ENCODE measurements at regions not wholly inside any gene's neighbourhood (a gene's known extent, or its start where the extent isn't known, plus 50 kb on each side); places are given as distances from the start of the nearest gene placed in this dataset.

DNA sequence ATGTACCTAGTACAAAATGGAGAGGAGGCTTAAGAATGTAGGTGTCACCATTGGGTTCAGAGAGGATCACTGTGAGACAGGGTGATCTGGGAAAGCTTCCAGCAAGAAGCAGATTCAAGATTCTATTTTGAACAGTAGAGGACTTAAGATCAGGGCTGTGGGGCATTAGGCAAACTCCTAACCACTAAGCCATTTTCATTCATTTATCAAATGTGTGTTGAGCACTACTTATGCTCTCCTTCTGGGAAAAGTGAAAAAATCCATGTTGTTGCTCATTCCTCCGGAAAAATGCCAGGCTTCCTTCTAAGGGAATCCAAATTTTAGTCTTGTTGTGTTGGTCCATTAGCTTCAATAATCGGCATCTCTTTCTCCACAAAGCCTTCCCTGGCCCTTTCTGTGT, 163.4 kb downstream of the NUAK1 start:
- no peak for DNase-seq

DNA sequence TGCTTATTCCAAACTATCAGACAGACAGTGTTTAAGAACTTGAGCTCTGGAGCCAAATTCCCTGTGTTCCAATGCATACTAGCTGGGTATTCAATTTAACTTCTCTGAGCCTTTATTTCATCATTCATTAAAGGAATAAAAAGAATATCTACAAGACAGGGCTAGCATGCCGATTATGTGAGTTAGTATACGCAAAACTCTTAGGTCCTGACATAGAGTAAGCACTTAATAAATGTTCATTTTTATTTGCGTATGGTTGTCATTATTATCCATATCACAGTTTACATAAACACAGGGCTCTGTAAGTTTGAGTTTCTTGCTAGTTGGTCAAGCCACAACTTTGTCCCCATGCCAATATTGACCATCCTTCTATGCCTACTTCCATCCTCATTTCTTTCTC, 161.5 kb downstream of the NUAK1 start:
- no peak for DNase-seq

DNA sequence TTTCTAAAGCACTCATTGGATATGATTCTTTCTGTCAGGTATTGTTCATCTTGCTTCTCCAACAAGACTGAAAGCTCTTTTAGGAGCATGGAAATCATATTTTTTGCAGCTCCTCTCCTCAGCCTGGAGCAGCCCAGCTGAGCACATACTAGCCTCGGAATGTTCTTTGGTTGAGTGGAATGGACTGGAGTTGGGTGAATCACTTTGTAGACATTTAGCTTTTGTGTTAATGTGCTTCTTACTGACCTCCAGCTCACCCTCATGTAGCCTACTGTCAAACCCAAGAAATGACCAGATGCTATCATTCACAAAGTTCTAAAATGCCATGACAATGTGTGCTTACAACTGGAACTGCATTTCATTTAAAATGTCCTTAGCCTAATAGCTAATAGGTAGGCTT, 161.1 kb downstream of the NUAK1 start:
- no peak for DNase-seq

DNA sequence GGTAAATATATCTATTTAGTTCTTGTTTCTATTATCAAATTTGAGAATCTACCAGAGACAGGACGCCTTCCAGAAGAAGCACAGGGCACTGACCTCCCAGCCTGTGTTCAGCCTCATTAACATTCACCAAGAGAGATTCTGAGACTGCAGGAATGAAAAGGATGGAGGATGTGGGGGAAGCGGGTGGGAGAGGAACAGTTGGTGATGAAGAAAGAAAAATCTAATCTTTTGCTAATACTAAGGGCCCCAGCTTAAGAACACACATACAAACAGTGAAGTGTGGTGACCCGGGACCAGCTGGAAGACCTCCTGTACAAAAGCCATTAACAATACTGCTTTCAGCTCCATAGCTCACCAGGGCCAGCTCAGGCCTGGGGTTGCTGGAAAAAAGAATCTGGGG, 160.5 kb downstream of the NUAK1 start:
- peak; percentile 64 for DNase-seq

DNA sequence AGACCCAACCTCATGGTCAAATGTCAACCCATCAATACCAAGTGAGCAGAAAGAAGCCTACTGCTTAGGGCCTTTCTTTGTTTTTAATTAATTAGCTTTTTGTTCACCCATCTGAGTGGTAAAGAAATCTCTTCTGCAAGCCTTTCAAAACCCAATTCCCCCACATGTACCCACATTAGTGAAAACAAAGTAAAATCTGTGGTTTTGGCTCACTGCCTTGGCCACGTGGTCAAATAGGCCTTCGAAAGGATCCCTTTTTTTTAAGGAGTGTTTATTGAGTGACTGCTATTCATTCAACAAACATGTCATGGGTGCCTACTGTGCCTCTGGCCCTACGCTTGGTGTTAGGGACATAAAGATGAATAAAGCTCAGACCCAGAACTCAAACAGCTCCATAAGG, 160.1 kb downstream of the NUAK1 start:
- DNase-seq = no peak

DNA sequence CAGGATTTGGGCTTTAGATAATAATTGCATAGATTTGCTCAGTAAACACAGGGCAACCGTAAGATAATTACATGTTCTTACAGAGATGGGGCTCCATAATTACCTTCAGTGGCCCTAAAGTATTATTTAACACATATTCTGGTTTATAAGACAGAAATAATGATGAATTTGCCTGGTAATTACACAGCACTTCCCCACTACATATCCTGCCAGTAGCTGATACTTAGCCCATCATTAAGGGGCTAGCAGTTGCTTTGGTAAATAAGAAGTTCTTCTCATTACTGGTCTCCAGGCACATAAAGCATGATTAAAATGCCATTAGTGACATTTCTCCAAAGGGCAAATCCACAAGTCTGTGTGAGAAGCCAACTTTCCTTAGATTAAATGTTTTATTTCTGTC, 158.7 kb downstream of the NUAK1 start:
- no peak for DNase-seq

DNA sequence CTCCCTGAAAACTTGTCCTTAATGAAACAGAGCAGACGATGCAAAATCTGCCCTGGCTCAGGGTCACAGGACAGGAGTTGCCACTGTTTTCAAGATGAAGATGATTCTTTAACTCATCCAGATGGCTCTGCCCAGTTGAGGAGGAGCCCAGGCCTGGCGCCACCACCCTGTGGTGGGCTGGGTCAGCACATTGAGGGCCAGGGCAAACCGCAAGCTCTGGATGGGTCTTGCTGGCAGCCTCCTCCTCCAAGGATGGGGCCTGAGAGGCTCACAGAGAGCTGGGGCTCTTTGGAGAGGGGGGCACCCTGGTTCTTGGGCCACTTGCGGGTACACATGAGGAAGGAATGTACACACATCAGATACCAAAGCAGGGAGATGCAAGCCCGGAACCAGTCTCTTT, 158.2 kb downstream of the NUAK1 start:
- DNase-seq = no peak

DNA sequence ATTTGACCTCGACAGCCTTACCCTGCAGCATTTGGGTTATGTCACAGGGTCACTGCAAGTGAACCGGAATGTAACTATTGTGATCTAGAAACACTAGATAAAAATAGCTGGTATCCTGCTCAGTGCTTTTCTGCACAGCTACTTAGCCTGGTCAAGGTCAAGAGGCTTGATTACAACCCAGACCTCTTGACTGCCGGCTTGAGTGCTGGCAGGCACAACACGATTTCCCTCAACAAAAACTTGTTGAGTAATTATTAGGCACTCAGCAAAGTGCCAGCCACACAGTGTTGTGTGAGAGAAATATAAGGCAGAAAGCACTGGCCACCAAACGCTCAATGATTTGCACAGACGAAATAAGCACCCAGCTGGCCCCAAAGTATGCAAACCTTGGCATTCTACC, 156.7 kb downstream of the NUAK1 start:
- DNase-seq = no peak

DNA sequence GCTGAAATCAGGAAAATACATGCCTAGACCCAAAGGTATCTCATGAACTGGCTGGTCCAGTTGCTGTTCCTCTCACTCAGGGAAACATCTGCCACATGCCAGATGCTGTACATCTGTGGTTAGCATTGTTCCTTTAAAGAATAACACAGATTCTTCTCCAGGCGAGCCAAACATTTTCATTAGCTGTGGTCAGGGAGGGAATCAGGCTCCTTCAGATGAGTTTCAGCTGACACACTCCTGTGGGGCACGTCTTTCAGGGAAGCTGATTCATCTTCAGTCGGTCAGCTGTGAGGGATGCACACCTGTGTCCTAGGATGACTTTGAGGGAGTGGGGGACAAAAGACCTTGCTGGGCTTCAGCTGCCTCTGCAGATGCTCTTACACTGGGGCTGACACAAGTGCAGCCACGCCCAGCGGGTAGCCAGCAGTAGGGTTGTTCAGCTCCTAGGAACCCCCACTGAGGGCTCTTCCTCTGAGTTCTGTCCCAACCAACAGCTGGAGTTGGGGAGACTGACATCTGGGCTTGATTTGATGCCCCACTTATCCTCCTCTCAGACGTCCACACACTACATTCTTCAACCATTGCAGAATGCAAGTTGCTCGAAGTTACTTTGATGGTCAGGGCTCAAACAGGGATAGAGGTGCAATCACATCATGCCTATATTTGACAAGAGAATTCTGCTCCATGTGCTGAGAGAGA, 155.0 kb downstream of the NUAK1 start:
- no peak for DNase-seq

DNA sequence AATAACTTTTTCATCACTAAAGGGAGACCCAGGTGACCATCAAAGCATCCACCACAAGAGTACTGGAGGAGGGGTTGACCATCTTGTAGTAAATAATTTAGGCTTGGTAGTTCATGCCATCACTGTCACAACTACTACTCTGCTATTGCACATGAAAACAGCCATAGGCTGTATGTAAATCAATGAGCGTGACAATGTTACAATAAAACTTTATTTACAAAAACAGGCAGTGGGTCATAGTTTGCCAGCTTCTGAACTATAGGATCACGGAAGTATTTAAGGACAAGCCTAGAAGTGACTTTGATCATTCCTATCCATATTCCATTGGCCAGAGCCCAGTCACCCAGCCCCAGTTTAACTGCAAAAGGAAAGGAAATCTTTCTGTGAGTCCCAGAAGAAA, 153.4 kb downstream of the NUAK1 start:
- DNase-seq = no peak

DNA sequence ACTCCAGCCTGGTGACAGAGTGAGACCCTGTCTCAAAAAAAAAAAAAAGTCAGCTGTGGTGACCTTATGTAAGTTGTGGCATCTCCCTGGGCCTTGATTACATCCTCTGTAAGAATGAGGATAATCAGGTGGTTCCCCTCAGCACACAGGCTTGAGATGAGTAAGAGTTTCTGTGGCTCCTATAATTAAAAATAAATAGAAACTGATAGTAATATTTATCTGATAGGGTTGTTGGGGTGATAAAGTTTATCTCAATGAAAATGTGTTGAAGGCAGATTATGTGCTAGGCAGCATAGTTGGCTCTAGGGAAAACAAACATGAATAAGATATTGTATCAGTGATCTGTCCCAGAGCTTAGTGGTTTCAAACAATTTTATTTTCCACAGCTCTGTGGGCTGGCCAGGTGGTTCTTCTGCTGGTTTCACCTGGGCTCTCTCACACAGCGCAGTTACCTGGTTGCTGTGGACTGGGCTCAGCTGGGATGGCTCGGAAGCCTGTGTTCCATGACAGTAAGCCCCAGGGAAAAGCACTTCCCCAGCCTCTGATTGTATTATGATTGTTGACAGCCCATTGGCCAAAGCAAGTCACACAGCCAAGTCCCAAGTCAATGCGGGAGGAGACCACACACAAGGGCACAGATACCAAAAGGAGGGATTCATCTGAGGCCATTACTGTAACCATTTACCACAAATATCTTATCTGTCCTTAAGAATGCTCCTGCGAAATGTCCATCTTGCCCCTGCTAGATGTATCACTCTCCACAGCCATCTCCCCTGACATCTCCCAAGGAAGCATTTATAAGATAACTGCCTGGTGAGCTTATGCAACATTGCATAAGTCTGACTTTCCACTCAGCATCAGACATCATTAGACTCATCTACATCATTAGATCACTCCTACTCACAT, 151.7 kb downstream of the NUAK1 start:
- no peak for DNase-seq

DNA sequence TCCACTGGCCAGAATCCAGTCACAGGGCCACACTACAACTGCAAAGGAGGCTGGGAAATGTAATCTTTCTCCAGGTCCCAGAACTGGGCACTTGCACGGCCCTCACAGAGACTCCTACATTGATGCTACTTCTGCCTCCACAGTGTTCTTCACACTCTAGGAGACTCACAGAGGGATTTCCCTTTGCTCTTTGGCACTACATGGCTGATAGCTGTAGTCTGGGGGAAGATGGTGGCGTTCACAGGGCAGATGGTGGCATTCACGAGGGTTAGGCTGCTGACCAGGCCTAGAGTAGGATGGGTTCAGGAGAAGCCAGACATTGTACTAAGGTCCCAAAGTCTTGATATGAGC, 151.1 kb downstream of the NUAK1 start:
- DNase-seq = no peak

DNA sequence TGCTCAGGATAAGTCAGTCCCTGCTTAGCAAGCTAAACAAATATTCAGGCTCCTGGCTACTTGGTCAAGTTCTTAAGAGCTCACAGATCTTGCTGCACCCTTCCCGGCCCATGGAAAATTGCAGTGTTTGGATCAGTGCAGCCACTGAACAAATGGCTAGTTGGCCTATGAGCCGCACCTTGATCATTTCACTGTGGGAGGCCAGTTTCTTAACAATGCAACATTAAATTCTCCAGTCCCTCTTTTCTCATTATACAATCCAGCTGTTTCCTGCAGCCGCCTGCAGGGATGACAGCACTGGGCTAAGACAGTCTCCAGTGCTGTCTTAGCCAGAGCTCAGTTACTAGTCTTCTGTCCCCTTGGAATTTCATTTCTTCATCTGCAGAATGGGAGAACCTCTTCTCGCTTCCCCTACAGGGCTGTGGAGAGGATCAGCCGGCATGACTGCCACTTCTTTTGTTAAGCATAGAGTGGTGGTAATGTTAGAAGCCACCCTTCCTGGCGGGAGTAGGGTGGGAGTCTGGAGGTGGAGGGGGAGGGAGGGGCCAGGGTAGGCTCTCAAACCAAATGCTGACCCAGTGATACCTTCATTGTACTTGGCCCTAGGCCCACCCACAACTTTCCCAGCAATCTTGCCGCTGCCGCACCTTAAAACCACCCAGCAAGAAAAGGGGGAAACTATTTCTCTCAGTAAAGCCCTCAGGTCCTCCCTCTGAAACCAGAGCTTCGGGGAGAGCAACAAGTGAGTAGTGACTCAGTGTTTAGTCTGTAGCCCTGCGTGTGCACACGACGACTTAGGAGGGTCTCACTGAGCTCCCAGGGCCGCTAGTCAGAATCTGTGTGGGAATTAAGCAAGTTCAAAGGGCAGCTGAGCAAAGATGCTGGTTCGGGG, 145.7 kb downstream of the NUAK1 start:
- DNase-seq = no peak

DNA sequence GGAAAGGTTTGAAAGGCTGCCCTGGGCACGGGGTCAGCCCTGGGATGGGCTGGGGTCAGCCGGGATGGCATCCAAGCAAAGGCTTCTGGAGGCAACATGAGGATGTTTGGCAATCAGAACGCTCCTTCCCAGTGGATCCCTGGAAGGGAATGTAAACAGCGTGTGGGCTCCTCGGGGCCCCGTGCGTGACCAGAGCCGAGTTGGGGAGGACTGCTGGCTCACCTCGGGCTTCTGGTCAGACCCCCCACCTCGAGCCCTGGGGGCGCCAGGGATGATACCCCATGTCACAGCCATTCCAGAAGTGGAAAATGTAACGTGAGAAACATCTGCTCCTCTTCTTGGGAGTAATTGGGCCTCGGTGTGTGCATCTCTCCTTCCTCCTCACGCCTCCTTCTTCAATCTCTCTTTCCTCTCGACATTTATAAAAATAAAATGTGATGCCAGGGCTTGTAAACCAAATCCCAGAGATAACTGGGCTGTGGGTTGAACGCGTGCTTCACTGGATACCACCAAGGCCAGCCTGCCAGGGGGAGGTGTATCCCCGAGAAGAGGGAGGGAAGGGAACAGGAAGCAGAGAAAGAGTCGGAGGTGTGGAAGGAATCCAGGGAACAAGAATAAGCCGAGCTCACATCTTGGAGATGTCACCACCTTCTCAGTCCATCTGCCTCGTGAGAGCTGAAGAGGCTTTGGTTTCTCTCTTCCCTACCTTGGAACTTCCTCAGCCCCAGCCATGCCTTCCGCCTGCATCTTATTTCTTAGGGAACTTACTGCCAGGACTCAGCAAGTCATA, 144.8 kb downstream of the NUAK1 start:
- no peak for DNase-seq

DNA sequence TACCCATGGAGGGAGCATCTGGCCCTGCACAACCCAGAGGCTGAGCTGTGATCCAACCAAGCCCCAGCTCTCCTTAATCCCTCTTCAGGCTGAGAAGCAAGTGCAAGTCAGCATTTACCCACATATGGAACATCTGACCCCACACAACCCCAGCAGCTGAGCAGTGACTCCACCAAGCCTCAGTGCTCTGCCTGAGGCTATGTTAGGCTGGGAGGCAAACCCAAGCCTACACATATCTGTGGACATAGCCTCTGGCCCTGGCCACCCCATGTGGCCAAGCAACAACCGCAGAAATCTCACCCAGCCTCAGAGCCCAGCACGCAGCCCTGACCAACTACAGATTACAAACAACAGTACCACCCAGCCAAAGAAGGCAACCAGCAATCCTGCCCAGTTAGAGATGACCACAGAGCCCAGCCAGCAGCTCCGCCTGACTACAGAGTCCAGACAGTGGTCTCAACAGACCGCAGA, 142.8 kb downstream of the NUAK1 start:
- peak; percentile 93 for DNase-seq

DNA sequence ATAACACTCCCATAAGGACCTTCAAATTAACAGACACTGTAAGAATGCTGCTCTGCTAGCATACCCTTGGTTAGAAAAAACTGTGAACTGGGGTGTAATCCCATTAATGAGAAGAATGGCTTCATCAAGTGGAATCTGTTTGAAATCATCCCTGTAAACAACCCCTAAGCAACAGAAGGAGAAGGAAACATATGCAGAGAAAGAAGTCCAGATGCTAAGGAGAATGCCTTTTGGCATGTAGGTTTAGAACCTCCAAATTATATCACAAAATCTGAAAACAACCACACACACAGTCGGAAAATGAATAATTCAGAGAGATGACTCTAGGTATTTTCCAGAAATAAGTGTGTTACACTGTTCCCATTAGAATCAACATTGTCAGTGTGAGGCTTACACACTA, 140.2 kb downstream of the NUAK1 start:
- peak; percentile 80 for DNase-seq

DNA sequence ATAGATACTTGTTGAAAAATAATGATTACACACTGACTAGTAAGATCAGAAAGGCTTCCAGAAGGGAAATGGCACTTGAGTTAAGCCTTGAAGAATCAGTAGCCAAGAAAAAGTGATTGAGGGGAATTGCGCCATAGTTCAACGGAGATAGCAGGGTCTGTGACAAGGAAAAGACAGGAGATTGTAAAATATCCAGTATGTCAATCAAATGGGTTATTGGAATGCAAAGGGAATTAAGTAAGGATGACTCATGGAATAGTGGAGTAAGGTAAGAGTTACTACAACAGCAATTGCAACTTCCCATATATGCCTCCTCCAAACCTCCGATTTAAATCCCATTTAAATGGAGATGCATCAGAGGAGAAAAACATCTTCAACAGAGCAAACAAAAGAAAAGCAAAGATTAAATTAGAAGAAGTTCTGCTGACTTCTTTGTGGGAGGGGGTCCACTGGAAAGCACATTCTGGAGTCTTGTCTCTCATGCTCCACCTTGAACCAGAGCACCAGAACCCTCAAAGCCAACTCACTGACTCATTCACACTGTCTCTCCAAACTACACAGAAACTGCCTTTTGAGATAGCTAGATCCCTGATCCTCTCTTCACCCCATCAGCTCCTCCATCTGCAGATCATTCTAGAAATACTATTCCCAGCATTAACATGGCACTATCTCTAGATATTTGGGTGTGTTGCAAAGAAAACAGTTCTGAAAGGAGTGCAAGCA, 138.2 kb downstream of the NUAK1 start:
- DNase-seq = no peak

DNA sequence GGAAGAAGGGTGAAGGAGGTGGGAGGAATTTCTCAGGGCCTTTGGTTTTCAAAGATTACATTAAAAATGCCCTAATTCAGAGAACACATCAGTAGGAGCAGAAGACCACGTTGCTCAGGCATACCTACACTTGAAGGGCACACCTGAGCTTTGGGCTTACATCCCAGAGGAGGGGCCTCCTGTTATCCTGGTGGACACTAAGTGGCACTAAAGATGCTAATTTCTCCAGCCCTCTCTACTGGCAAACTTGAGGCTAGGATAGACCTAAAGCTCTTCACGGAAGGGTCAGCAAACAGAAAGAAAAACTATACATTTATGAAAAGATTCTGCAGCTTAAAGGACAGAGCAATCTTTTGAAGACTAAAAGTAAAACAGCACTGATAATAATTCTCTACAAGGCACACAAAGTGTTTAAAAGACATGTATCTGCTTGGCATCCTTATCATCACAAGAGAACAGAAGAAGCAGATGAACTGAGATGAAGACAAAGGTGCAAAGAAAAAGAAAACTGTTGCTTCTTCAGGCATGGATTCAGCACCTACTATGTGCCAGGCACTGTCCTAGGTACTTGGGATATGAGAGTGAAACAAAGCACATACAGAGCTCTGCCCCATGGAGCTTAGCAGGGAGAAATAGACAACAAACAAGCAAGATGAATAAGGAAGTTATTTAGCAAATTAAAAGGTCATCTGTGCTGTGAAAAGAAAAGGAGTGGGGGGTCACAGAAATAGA, 137.5 kb downstream of the NUAK1 start:
- DNase-seq = no peak

DNA sequence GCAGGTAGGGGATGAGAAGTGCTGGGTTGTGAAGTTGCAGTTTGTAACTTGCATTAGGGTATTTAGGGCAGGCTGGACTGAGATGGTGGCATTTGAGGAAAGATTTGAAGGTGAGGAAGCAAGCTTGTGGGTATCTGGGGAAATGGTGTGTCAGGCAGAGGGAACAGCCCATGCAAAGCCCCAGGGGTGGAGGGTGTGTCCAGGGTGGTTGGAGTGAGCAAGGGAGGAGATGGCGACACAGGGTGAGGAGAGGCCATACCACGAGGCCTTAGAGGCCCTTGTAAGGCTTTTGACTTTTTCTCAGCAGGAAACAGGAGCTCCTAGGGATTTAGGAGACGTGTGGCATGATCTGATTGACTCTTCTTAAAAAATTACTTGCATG, 136.9 kb downstream of the NUAK1 start:
- no peak for DNase-seq

DNA sequence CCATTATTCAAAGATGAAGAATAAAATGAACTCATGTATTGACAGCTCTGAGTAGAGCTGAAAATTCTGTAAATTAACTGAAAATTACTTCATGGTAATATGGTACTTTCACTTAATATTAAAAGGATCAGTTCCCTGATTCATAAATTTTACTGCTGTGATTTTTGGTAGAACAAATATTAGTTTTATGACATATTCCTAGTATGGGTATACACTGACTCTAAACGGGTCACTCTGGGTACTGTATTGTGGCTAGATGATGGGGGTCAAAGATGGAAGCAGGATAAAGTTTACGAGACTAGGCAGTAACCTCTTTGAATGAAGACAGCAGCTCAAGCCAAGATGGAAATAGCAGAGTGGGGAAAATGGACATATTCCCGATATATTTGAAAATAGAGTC, 135.5 kb downstream of the NUAK1 start:
- no peak for DNase-seq

DNA sequence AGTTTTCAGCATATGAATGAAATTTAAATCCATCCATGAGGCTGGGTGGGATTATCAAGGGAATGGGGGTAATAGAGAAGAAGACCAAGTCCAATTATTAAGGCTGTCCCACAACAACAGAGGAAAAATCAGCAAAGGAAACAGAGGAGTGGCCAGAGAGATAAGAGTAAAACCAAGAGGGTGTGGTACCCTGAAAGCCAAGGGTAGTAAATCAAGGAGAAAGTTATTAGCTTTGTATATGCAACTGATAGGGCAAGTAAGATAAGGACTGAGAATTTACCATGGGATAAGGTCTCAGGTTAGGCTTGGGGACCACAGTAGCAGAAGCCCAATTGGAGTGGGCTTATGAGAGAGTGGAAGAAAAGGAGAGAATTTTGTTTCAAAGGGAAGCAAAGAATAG, 134.5 kb downstream of the NUAK1 start:
- no peak for DNase-seq

Data from NCI-H82 (cell line).